H9 (cell line): ENCODE measurements at regions not wholly inside any gene's neighbourhood (a gene's known extent, or its start where the extent isn't known, plus 50 kb on each side); places are given as distances from the start of the nearest gene placed in this dataset.

Experiments used
- DNase-seq: peaks from one replicate; pipeline ENCODE4 v3.0.0-alpha.2; 2017
- H2AFZ ChIP-seq: one replicate; pipeline ENCODE4 v1.6.1; 2013; ENCODE audit warnings: mild to moderate bottlenecking, low read length, control low read depth, moderate library complexity
- H2AK5ac ChIP-seq: 2 replicates; pipeline ENCODE4 v1.6.1; 2013; ENCODE audit warnings: low read length, control low read depth, mixed read lengths; ENCODE audit not compliant: insufficient read length
- H2BK120ac ChIP-seq: one replicate; pipeline ENCODE4 v1.6.1; 2013; ENCODE audit warnings: low read depth, mild to moderate bottlenecking, low read length, control low read depth, inconsistent platforms; ENCODE audit not compliant: poor library complexity, severe bottlenecking
- H2BK12ac ChIP-seq: 2 replicates; pipeline ENCODE4 v1.6.1; 2013; ENCODE audit warnings: low read length, control low read depth, mixed read lengths, low read depth; ENCODE audit not compliant: insufficient read length
- H2BK15ac ChIP-seq: 2 replicates; pipeline ENCODE4 v1.6.1; 2013; ENCODE audit warnings: low read depth, low read length, control low read depth
- H2BK20ac ChIP-seq: one replicate; pipeline ENCODE4 v1.6.1; 2013; ENCODE audit warnings: low read depth, mild to moderate bottlenecking, low read length, control low read depth, inconsistent platforms; ENCODE audit not compliant: poor library complexity, severe bottlenecking
- H2BK5ac ChIP-seq: 2 replicates; pipeline ENCODE4 v1.6.1; 2013; ENCODE audit warnings: low read length, control low read depth, mixed read lengths; ENCODE audit not compliant: insufficient read length
- H3K14ac ChIP-seq: 2 replicates; pipeline ENCODE4 v1.6.1; 2013; ENCODE audit warnings: low read length, control low read depth; ENCODE audit not compliant: insufficient read depth
- H3K18ac ChIP-seq: 2 replicates; pipeline ENCODE4 v1.6.1; 2013; ENCODE audit warnings: low read depth, mild to moderate bottlenecking, mixed read lengths, low read length, control low read depth; ENCODE audit not compliant: insufficient read length
- H3K23ac ChIP-seq: 2 replicates; pipeline ENCODE4 v1.6.1; 2013; ENCODE audit warnings: low read length, control low read depth, mixed read lengths, low read depth; ENCODE audit not compliant: insufficient read length
- H3K23me2 ChIP-seq: 2 replicates; pipeline ENCODE4 v1.6.1; 2013; ENCODE audit warnings: low read depth, mild to moderate bottlenecking, mixed read lengths, low read length, control low read depth; ENCODE audit not compliant: insufficient read length, poor library complexity, severe bottlenecking
- H3K27ac ChIP-seq: 2 replicates; pipeline ENCODE4 v1.5.1; 2013; ENCODE audit warnings: low read length, control low read depth, mixed read lengths, low read depth; ENCODE audit not compliant: insufficient read length
- H3K27me3 ChIP-seq: 2 replicates; pipeline ENCODE4 v1.6.1; 2013; ENCODE audit warnings: low read length, control low read depth, inconsistent platforms; ENCODE audit not compliant: insufficient read depth
- H3K4ac ChIP-seq: 2 replicates; pipeline ENCODE4 v1.6.1; 2013; ENCODE audit warnings: low read depth, mild to moderate bottlenecking, control low read depth, inconsistent platforms, low read length, moderate library complexity
- H3K4me1 ChIP-seq: 2 replicates; pipeline ENCODE4 v1.6.1; 2013; ENCODE audit warnings: low read length, control low read depth, inconsistent platforms; ENCODE audit not compliant: insufficient read depth
- H3K4me2 ChIP-seq: 2 replicates; pipeline ENCODE4 v1.6.1; 2013; ENCODE audit warnings: low read length, control low read depth, mixed read lengths; ENCODE audit not compliant: insufficient read length, insufficient read depth
- H3K56ac ChIP-seq: 2 replicates; pipeline ENCODE4 v1.6.1; 2013; ENCODE audit warnings: low read depth, mild to moderate bottlenecking, mixed read lengths, low read length, control low read depth; ENCODE audit not compliant: insufficient read length
- H3K79me1 ChIP-seq: 2 replicates; pipeline ENCODE4 v1.6.1; 2013; ENCODE audit warnings: low read depth, mild to moderate bottlenecking, moderate library complexity, low read length, control low read depth, inconsistent platforms; ENCODE audit not compliant: insufficient read depth, poor library complexity, severe bottlenecking
- H3K79me2 ChIP-seq: 2 replicates; pipeline ENCODE4 v1.6.1; 2013; ENCODE audit warnings: low read length, control low read depth, inconsistent platforms; ENCODE audit not compliant: insufficient read depth
- H3K9ac ChIP-seq: 2 replicates; pipeline ENCODE4 v1.6.1; 2013; ENCODE audit warnings: low read length, control low read depth, mixed read lengths; ENCODE audit not compliant: insufficient read length; ENCODE audit errors: extremely low read depth
- H3K9me3 ChIP-seq: one replicate; pipeline ENCODE4 v1.6.1; 2013; ENCODE audit warnings: low read depth, low read length, inconsistent platforms; ENCODE audit not compliant: control insufficient read depth
- H3T11ph ChIP-seq: one replicate; pipeline ENCODE4 v1.6.1; 2013; ENCODE audit warnings: mild to moderate bottlenecking, low read length, control low read depth, inconsistent platforms
- H4K20me1 ChIP-seq: one replicate; pipeline ENCODE4 v1.6.1; 2013; ENCODE audit not compliant: control insufficient read depth, insufficient read length, insufficient read depth
- H4K5ac ChIP-seq: 2 replicates; pipeline ENCODE4 v1.6.1; 2013; ENCODE audit warnings: low read depth, mild to moderate bottlenecking, mixed read lengths, low read length, control low read depth; ENCODE audit not compliant: insufficient read length
- H4K8ac ChIP-seq: replicated peaks from 2 replicates; pipeline ENCODE4 v1.6.1; 2013; ENCODE audit warnings: low read length, control low read depth, mixed read lengths, low read depth; ENCODE audit not compliant: insufficient read length
- H4K91ac ChIP-seq: 2 replicates; pipeline ENCODE4 v1.6.1; 2013; ENCODE audit warnings: low read depth, mild to moderate bottlenecking, moderate library complexity, mixed read lengths, low read length, control low read depth; ENCODE audit not compliant: insufficient read length
- H3K27ac Mint-ChIP-seq, 3 experiments: 2 replicates in 2 of 3; 3 replicates in 1 of 3; pipeline ENCODE4 v1.8.0; 2020 to 2021; ENCODE audit warnings: mixed read lengths in 3 of 3, mild to moderate bottlenecking in 1 of 3, moderate library complexity in 1 of 3
- H3K27me3 Mint-ChIP-seq: 2 replicates; pipeline ENCODE4 v1.8.0; 2021; ENCODE audit warnings: low read depth, mild to moderate bottlenecking, moderate library complexity, mixed read lengths
- H3K36me3 Mint-ChIP-seq, 3 experiments: 2 replicates in 2 of 3; 3 replicates in 1 of 3; pipeline ENCODE4 v1.8.0; 2020 to 2021; ENCODE audit warnings: low read depth in 3 of 3, mixed read lengths in 3 of 3; ENCODE audit not compliant: insufficient read depth in 1 of 3
- H3K4me1 Mint-ChIP-seq, 2 experiments: 2 replicates each; pipeline ENCODE4 v1.8.0; 2020; ENCODE audit warnings: mixed read lengths in 2 of 2
- H3K4me3 Mint-ChIP-seq, 2 experiments: 2 replicates in 1 of 2; 3 replicates in 1 of 2; pipeline ENCODE4 v1.8.0; 2020 to 2021; ENCODE audit warnings: mild to moderate bottlenecking in 2 of 2, mixed read lengths in 2 of 2, moderate library complexity in 1 of 2
- H3K9me3 Mint-ChIP-seq, 2 experiments: 2 replicates in 1 of 2; 3 replicates in 1 of 2; pipeline ENCODE4 v1.8.0; 2020; ENCODE audit warnings: mild to moderate bottlenecking in 2 of 2, mixed read lengths in 2 of 2, moderate library complexity in 1 of 2
- WGBS: extraction: QIAGEN DNeasy Blood & Tissue Kit; methylation state at CpG from one replicate; pipeline ENCODE4 v1.1.7; 2013; ENCODE audit warnings: missing lambda C conversion rate, low lambda C conversion rate, mixed read lengths; ENCODE audit not compliant: insufficient read length; ENCODE audit errors: extremely low coverage; 5-methylcytosine and 5-hydroxymethylcytosine counted together
- TF ChIP-seq, protein P1 (sequence below): fragments of 200-600 bp; sonication (generic); conservative IDR thresholded peaks from 3 replicates; pipeline ENCODE4 v1.8.0; 2021; ENCODE audit warnings: antibody characterized with exemption, mild to moderate bottlenecking

DNA sequence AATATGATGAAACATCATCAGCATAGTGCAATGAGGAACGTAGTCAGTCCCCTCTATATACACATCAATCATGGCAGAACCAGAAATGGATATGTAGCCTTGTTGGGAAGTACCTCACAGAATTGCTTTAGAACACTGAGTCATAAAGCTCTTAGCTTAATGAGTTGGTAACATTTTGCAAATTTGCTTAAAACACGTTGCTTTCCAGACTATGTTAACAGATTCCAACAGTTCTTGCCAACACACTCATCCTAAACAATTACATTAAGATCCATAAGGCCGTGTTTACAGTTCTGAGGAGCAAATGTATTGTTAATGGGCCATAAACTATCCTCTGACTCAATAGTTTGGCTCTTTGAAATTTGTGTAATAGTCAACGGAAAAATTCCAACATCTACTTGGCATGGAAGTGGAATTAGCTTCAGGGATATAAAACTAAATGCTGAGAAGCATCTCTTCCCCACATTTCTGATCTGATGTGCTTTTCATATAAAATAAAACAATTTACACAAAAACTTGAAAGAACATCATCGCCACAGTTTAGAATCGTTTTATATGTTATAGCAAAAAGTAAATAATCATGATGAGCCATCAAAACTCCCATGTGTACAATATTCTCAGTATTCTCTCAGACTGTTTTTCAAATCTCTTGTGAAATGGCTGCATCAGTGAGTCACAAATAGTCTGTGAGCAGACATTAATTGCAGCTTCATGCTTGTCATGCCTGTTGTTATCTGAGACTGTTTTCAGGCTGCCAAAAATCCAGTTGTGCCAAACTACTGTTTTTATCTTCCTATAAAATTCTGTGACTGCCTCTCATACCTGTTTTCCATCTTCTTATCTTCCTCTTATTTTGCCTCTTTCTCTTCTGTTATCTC, 291.9 kb downstream of the COX7C start:
- Histone ChIP-seq H3K23me2 (no peaks in the 10 kb centered on the region), H4K91ac (no peak overlapping the region), H2AFZ (no peak overlapping the region), H3K4me1 (no peaks in the 10 kb centered on the region), H2BK120ac (no peak overlapping the region), H2BK20ac (no peak overlapping the region), H3K79me2 (no peaks in the 10 kb centered on the region), H3T11ph (no peak overlapping the region), H3K14ac (no peak overlapping the region), H4K5ac (no peak overlapping the region), H3K4ac (no peak overlapping the region), H4K20me1 (no peaks in the 10 kb centered on the region), H2BK5ac (no peak overlapping the region), H3K27ac (no peak overlapping the region), H4K8ac (no peak overlapping the region), H2BK12ac (no peak overlapping the region), H3K9ac (no peak overlapping the region), H3K4me2 (no peak overlapping the region), H2AK5ac (no peak overlapping the region), H3K18ac (no peak overlapping the region), H3K56ac (no peak overlapping the region), H3K9me3 (no peaks in the 10 kb centered on the region), H3K27me3 (no peaks in the 10 kb centered on the region), H3K79me1 (no peaks in the 10 kb centered on the region), H3K23ac (no peak overlapping the region), H2BK15ac (no peak overlapping the region)
- H3K9me3 Mint-ChIP-seq, result no peaks in the 10 kb centered on the region
- no peaks in the 10 kb centered on the region for H3K4me1 Mint-ChIP-seq
- H3K27me3 Mint-ChIP-seq, result no peaks in the 10 kb centered on the region
- H3K27ac Mint-ChIP-seq, result no peak overlapping the region
- DNase-seq, result no peak
- WGBS, result no CpG with 5 or more reads among the region's 6 CpGs
- no peak overlapping the region for H3K4me3 Mint-ChIP-seq
- TF ChIP-seq, protein P1, sequence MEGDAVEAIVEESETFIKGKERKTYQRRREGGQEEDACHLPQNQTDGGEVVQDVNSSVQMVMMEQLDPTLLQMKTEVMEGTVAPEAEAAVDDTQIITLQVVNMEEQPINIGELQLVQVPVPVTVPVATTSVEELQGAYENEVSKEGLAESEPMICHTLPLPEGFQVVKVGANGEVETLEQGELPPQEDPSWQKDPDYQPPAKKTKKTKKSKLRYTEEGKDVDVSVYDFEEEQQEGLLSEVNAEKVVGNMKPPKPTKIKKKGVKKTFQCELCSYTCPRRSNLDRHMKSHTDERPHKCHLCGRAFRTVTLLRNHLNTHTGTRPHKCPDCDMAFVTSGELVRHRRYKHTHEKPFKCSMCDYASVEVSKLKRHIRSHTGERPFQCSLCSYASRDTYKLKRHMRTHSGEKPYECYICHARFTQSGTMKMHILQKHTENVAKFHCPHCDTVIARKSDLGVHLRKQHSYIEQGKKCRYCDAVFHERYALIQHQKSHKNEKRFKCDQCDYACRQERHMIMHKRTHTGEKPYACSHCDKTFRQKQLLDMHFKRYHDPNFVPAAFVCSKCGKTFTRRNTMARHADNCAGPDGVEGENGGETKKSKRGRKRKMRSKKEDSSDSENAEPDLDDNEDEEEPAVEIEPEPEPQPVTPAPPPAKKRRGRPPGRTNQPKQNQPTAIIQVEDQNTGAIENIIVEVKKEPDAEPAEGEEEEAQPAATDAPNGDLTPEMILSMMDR, result no peak
- no peaks in the 10 kb centered on the region for H3K36me3 Mint-ChIP-seq
